NT2/D1 (cell line): ENCODE measurements at regions not wholly inside any gene's neighbourhood (a gene's known extent, or its start where the extent isn't known, plus 50 kb on each side); places are given as distances from the start of the nearest gene placed in this dataset.

Experiments used
- DNase-seq: peaks from one replicate; pipeline ENCODE4 v3.0.0-alpha.2; 2011; ENCODE audit warnings: low read depth, low spot score
- H3K27me3 ChIP-seq: 2 replicates; pipeline ENCODE4 v1.6.0; 2011; ENCODE audit warnings: mild to moderate bottlenecking; ENCODE audit not compliant: insufficient read length, insufficient read depth
- H3K36me3 ChIP-seq: 2 replicates; pipeline ENCODE4 v1.6.1; 2011; ENCODE audit warnings: mild to moderate bottlenecking, low read length, mixed read lengths; ENCODE audit not compliant: insufficient read depth, insufficient read length
- H3K4me1 ChIP-seq: 2 replicates; pipeline ENCODE4 v1.5.1; 2011; ENCODE audit not compliant: insufficient read depth, insufficient read length
- H3K4me3 ChIP-seq: 2 replicates; pipeline ENCODE4 v1.5.1; 2011; ENCODE audit warnings: low read depth; ENCODE audit not compliant: insufficient read length
- H3K9ac ChIP-seq: 2 replicates; pipeline ENCODE4 v1.6.0; 2011; ENCODE audit warnings: low read depth; ENCODE audit not compliant: insufficient read length
- H3K9me3 ChIP-seq: 2 replicates; pipeline ENCODE4 v1.5.1; 2011; ENCODE audit warnings: mild to moderate bottlenecking, low read length; ENCODE audit not compliant: insufficient read depth
- SUZ12 ChIP-seq: IDR thresholded peaks from 2 replicates; pipeline ENCODE4 v1.6.1; 2011; ENCODE audit not compliant: insufficient read length, insufficient read depth; ENCODE audit errors: extremely low read depth
- YY1 ChIP-seq: IDR thresholded peaks from 2 replicates; pipeline ENCODE4 v1.6.1; 2011; ENCODE audit not compliant: insufficient read length, insufficient read depth
- ZNF274 ChIP-seq: IDR thresholded peaks from 2 replicates; pipeline ENCODE4 v1.6.1; 2011; ENCODE audit warnings: mild to moderate bottlenecking, low read depth, low read length

DNA sequence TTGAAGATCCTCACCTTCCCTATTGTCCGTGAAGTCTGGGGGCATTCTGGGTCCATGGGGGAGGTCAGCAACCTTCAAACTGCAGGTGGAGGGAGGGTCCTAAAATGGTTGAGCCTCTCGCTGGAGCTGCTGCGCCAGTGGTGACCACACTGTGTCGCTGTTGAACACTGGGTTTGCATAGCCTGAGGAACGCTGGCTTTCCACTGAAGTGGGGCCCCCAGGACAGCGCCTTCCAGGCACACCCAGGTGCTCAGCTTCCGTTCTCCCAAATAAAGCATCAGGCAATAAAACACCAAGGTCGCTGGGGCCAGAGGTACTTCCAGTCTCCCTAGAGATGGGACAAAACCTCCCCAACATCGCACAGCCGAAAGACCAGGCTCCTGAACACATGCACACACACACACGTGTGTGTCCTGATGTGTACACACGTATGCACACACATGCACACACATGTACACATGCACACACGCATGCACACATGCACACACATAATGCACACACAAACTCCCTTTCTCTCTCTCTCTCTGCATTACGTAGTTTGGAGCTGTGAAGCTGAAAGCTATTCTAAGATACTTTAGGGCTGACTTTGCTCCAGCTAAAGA is 120.6 kb downstream of the IRF8 start:
- H3K4me3 ChIP-seq = no peak overlapping the region

DNA sequence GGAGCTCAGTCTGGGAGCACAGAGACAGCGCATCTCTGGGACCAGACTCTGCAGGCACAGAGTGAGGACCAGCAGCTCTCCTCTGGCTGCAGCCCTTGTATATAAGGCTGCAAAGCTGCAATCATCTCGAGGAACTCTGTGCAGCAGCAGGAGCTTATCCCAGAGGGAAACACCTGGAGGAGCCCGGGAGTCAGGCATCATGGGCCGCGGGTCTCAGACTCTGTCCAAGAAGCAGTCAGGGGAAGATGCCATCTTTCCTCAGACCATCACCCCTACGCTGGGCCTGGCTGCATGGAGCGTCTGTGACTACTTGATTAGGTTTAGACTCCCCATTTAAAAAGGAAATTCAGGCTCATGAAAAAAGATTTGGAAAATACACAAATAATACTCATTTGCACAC is 122.0 kb downstream of the IRF8 start:
- Histone ChIP-seq H3K4me3 (no peak overlapping the region), H3K27me3 (no peaks in the 10 kb centered on the region), H3K4me1 (peaks cover under 1% of the 10 kb centered on the region), H3K36me3 (no peaks in the 10 kb centered on the region), H3K9me3 (peaks cover 32% of the 10 kb centered on the region), H3K9ac (no peak overlapping the region)
- no peak for TF ChIP-seq SUZ12
- no peak for TF ChIP-seq ZNF274
- TF ChIP-seq YY1 = no peak
- no peak for DNase-seq

More for the DNA sequence above, 120.6 kb downstream of the IRF8 start:
- TF ChIP-seq ZNF274 (no peak), YY1 (no peak), SUZ12 (no peak)
- peak; percentile 44 for DNase-seq
- no peak overlapping the region for H3K9ac ChIP-seq
- H3K27me3 ChIP-seq = peaks cover 4% of the 10 kb centered on the region
- H3K9me3 ChIP-seq = peaks cover 26% of the 10 kb centered on the region
- H3K36me3 ChIP-seq = no peaks in the 10 kb centered on the region
- no peaks in the 10 kb centered on the region for H3K4me1 ChIP-seq

DNA sequence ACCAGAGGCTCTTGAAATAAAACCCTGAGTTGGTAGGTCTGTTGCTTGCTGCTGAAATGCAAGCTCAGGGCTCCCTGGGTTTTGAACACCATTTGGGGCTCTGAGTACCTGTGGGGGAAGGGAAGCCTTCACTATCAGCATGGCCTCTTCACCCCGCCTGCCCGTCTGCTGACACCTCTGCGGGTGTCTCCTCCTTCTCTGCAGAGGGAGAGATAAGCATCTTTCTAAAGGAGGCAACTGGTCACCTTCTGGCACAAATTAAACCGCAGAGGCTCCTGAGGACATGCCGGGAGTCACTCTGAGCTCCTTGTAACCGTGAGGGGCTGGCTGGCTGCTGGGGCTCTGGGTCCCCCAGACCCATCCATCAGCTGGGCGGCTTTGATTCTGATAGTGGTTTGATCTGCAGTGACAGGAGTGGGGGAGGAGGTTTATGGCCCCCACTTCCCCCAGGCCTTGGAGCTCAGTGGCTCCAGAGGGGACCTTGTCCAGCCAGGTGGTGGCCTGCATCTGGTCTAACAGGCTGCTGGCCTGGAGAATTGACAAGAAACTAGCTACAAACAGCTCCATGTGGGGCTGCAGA is 123.5 kb downstream of the IRF8 start:
- H3K9me3 ChIP-seq = peaks cover 32% of the 10 kb centered on the region
- H3K4me3 ChIP-seq = no peak overlapping the region
- H3K4me1 ChIP-seq = peaks cover 4% of the 10 kb centered on the region
- no peaks in the 10 kb centered on the region for H3K27me3 ChIP-seq
- no peak for DNase-seq
- no peak overlapping the region for H3K9ac ChIP-seq
- no peak for TF ChIP-seq YY1
- TF ChIP-seq ZNF274 = no peak
- TF ChIP-seq SUZ12 = no peak
- no peaks in the 10 kb centered on the region for H3K36me3 ChIP-seq

DNA sequence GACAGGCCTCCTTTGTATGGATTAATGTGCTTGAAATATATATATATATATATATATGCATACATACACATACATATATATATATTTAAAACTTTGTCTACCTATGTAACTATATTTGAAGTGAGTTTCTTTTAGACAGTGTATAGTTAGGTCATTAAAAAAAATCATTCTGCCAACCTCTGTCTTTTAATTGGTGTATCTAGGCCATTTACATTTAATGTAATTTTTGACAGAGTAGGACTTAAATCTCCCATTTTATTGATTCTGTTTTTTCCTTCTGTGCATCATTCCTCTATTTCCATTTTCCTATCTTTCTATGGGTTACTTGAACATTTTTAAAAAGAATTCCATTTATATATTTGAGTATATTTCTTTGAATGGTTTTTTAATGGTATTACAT is 125.2 kb downstream of the IRF8 start:
- DNase-seq = no peak
- Histone ChIP-seq H3K4me1 (peaks cover 8% of the 10 kb centered on the region), H3K27me3 (no peaks in the 10 kb centered on the region), H3K9ac (no peak overlapping the region), H3K4me3 (no peak overlapping the region), H3K9me3 (peaks cover 29% of the 10 kb centered on the region), H3K36me3 (no peaks in the 10 kb centered on the region)
- TF ChIP-seq ZNF274 = no peak

DNA sequence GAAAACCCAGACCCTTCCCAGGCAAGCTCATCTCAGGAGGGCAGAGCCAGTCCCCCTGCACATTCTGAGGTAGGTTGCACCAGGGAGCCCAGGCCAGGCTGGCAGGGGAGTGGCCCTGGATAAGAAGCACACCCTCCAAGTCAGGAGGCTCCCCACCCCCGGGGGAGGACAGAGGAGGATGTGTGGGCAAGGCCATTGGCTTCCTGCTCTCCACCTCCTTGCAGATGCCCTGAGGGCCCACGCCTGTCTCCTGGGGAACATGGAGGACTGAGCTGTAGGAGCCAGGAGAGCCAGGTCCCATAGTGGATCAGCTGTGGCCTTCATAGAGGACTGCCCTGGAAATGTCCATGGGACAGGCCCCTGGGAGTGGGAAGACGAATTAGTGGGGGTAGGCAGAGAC is 126.7 kb downstream of the IRF8 start:
- TF ChIP-seq YY1 (no peak), SUZ12 (no peak), ZNF274 (no peak)

DNA sequence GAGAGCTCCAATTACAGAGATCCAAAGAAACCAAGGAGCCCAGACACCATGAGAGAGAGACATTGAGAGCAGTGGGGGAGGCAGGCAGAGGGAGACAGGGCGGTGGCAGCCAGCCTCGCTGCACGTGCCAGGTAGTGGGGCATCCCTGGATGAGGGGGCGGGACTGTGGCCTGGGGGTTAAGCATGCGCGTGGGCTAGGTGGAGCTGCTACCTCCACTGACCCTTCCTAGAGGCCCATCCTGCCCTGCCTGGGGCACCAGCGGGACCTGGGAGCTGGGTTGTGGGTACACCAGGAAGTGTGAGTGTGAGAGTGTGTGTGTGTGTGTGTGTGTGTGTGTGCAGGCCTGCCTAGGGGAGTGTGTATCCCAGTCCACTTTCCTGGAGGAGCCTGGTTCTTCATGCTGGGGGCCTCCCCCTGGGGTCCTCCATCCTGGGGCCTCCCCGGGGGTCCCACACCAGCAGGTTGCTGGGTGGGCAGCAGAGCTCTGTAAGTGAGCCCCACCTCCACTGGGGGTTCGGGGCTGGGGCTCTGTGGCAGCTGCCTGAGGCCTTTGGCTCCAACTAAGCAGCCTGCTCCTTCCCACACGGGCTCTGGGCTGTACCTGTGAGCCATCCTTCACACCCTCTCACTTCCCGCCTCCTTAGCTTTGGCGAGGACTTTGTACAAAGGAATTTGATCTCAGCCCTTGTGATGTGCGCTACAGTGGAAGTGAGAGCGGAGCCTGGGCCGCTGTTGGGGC is 127.4 kb downstream of the IRF8 start:
- H3K27me3 ChIP-seq = peaks cover 5% of the 10 kb centered on the region
- no peak overlapping the region for H3K4me3 ChIP-seq
- no peaks in the 10 kb centered on the region for H3K36me3 ChIP-seq
- H3K9me3 ChIP-seq = peaks cover 30% of the 10 kb centered on the region
- no peak overlapping the region for H3K9ac ChIP-seq
- TF ChIP-seq SUZ12 = no peak
- no peak for TF ChIP-seq YY1
- TF ChIP-seq ZNF274 = no peak
- peaks cover 11% of the 10 kb centered on the region for H3K4me1 ChIP-seq
- DNase-seq = no peak

More for the DNA sequence above, 126.7 kb downstream of the IRF8 start:
- Histone ChIP-seq H3K9ac (no peak overlapping the region), H3K4me1 (peaks cover 11% of the 10 kb centered on the region), H3K27me3 (peaks cover 3% of the 10 kb centered on the region), H3K36me3 (no peaks in the 10 kb centered on the region), H3K9me3 (peaks cover 23% of the 10 kb centered on the region), H3K4me3 (no peak overlapping the region)
- DNase-seq = no peak

DNA sequence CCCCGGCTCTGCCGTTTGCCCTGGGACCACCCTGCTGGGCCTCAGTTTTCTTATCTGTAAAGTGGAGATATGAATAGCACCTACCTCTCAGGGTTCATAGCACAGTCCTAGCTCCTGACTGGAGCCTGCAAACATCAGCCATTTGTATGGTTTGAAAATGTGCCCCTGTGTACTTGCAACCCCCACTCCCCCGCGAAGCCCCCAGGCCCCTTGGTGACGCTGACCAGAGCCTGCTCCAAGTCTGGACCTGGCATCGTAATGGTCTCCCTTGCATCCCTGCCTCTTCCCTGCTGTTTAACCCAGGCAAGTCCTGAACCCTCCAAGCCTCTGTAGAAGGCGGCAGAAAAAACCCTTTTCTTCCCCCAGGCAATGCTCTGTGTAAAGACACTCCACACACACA is 128.0 kb downstream of the IRF8 start:
- H3K9ac ChIP-seq = no peak overlapping the region
- peaks cover 14% of the 10 kb centered on the region for H3K4me1 ChIP-seq
- peaks cover 5% of the 10 kb centered on the region for H3K27me3 ChIP-seq
- H3K4me3 ChIP-seq = no peak overlapping the region
- no peak for DNase-seq
- no peaks in the 10 kb centered on the region for H3K36me3 ChIP-seq
- TF ChIP-seq ZNF274 = no peak
- no peak for TF ChIP-seq YY1
- no peak for TF ChIP-seq SUZ12
- H3K9me3 ChIP-seq = peaks cover 30% of the 10 kb centered on the region
